ENCODE measurements at regions not wholly inside any gene's neighbourhood (a gene's known extent, or its start where the extent isn't known, plus 50 kb on each side); places are given as distances from the start of the nearest gene placed in this dataset.

DNA sequence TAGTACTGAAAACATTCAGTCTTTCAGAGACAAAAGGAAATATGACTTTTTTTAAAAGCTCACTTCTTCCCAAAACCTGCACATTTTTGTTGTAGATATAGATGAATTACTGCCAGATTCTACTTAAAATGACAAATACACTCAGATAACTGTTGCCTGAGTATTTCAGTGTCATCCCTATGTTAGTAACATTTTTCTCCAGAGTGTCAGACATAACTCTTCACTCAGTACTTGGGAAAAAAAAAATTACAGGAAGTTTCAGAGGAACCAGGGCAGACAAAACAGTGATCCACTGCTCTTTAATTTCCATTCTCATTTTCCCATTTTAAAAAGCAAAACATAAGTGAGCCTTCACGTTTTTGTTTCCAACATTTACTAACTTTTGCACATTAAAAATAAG is 79.3 kb upstream of the ITGA1 start:
- Histone ChIP-seq H3K4me3 (ENCODE audit: low read length) (no peak overlapping the region), H3K9ac (ENCODE audit: low read length) (no peak overlapping the region), H3K27ac (ENCODE audit: low read length) (no peak overlapping the region), H3K9me3 (ENCODE audit: low read length) (no peaks in the 10 kb centered on the region), H3K9me2 (replicated peaks; ENCODE audit: low read length) (no peaks in the 10 kb centered on the region), H2AFZ (ENCODE audit: low read length) (no peak overlapping the region), H4K20me1 (ENCODE audit: low read length) (no peaks in the 10 kb centered on the region), H3F3A (ENCODE audit: low read length, unreplicated experiment) (no peaks in the 10 kb centered on the region), H3K79me2 (ENCODE audit: low read length) (no peaks in the 10 kb centered on the region), H3K36me3 (ENCODE audit: low read depth, low read length) (no peaks in the 10 kb centered on the region), H3K27me3 (ENCODE audit: low read length) (no peaks in the 10 kb centered on the region), H3K4me1 (ENCODE audit: insufficient read depth, low read length) (0 out of 2 replicates have a peak, but pooled peaks cover 9% of the 10 kb centered on the region), H3K4me2 (ENCODE audit: low read length) (no peak overlapping the region)
- intact Hi-C loops (cut with micrococcal nuclease), result loop anchor here (5.0 kb wide), 1 partner anchor 79 kb away; the partner anchor contains the start of genes ITGA1 and PELO
- POLR2A ChIA-PET (ENCODE audit: unreplicated experiment), result no interaction called here
- DNase-seq (no peak), ATAC-seq (no peak)
- CTCF ChIA-PET, result no interaction called here
- TF ChIP-seq EZH2 (IDR thresholded peaks at IDR 0.05; ENCODE audit: low read length, unreplicated experiment) (no peak), EZH2phosphoT487 (IDR thresholded peaks at IDR 0.05; ENCODE audit: borderline replicate concordance, low read length) (no peak)
- TF ChIP-seq, protein P1, sequence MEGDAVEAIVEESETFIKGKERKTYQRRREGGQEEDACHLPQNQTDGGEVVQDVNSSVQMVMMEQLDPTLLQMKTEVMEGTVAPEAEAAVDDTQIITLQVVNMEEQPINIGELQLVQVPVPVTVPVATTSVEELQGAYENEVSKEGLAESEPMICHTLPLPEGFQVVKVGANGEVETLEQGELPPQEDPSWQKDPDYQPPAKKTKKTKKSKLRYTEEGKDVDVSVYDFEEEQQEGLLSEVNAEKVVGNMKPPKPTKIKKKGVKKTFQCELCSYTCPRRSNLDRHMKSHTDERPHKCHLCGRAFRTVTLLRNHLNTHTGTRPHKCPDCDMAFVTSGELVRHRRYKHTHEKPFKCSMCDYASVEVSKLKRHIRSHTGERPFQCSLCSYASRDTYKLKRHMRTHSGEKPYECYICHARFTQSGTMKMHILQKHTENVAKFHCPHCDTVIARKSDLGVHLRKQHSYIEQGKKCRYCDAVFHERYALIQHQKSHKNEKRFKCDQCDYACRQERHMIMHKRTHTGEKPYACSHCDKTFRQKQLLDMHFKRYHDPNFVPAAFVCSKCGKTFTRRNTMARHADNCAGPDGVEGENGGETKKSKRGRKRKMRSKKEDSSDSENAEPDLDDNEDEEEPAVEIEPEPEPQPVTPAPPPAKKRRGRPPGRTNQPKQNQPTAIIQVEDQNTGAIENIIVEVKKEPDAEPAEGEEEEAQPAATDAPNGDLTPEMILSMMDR (conservative IDR thresholded peaks at IDR 0.05; ENCODE audit: low read depth, low read length), result no peak
- BruUV-seq (replicated peaks), result no TSS peak

DNA sequence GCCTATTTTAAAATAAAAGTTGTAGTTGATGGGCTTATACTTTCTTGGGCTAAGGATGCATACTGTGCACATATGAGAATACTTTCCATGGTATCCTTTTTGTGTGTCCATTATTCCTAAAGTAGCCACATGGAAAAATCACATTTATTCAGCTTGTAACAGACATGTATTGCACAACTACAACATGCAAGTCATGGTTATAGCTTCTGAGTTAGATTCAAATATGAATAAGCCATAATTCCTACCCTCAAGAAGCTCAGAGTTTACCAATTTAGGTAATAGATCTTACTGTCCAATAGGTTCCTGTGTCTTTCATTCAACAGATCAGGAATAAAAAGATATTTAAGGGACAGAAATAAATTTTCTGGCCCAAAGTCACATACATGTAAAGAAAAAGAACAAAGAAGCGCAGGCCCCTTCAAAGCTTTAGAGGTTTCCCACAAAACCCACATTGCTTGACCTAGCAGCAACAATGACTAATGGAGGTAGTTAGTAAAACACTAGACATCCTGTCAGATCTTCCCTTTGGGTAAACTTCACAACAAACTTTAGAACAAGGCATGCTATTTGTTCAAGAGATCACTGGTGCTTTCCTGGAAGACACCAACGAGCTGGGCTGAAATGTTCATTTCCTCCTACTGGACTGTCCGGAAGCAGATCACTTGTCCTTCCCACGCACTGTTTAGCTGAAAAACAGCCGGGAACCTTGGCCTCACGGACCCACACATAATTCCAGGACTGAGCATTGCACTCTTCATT is 78.4 kb upstream of the ITGA1 start:
- Histone ChIP-seq H3K4me2 (ENCODE audit: low read length) (no peak overlapping the region), H3K9me2 (replicated peaks; ENCODE audit: low read length) (no peaks in the 10 kb centered on the region), H3K9ac (ENCODE audit: low read length) (peak overlapping the region; percentile 25; the same call in 1 of the 2 replicates), H3K4me1 (ENCODE audit: insufficient read depth, low read length) (0 out of 2 replicates have a peak, but pooled peaks cover 9% of the 10 kb centered on the region), H3F3A (ENCODE audit: low read length, unreplicated experiment) (no peaks in the 10 kb centered on the region), H3K36me3 (ENCODE audit: low read depth, low read length) (no peaks in the 10 kb centered on the region), H3K4me3 (ENCODE audit: low read length) (no peak overlapping the region), H3K27me3 (ENCODE audit: low read length) (no peaks in the 10 kb centered on the region), H3K79me2 (ENCODE audit: low read length) (no peaks in the 10 kb centered on the region), H2AFZ (ENCODE audit: low read length) (no peak overlapping the region), H4K20me1 (ENCODE audit: low read length) (no peaks in the 10 kb centered on the region), H3K9me3 (ENCODE audit: low read length) (no peaks in the 10 kb centered on the region), H3K27ac (ENCODE audit: low read length) (peak overlapping the region; percentile 57)
- ChIA-PET CTCF (no interaction called here), POLR2A (ENCODE audit: unreplicated experiment) (no interaction called here)
- intact Hi-C loops (cut with micrococcal nuclease), result loop anchor here (5.0 kb wide), 1 partner anchor 78 kb away; the partner anchor contains the start of genes ITGA1 and PELO
- ATAC-seq (peak; percentile 70), DNase-seq (peak; percentile 50)
- TF ChIP-seq EZH2phosphoT487 (IDR thresholded peaks at IDR 0.05; ENCODE audit: borderline replicate concordance, low read length) (no peak), EZH2 (IDR thresholded peaks at IDR 0.05; ENCODE audit: low read length, unreplicated experiment) (no peak)
- TF ChIP-seq, protein P1 (conservative IDR thresholded peaks at IDR 0.05; ENCODE audit: low read depth, low read length), result no peak
- no TSS peak for BruUV-seq (replicated peaks)

Measured in PC-3 (cell line).